Fibroblast of skin of left quadriceps (primary cell): ENCODE measurements at regions not wholly inside any gene's neighbourhood (a gene's known extent, or its start where the extent isn't known, plus 50 kb on each side); places are given as distances from the start of the nearest gene placed in this dataset.
"Not testable (repeated sequence)": the region's sequence is repeated elsewhere in the genome, so short reads cannot be mapped to it uniquely, and the experiment has no call there.

Experiments
- DNase-seq, 2 experiments: peaks; one replicate each; pipeline ENCODE4 v3.0.0-alpha.2; 2013; ENCODE audit warnings: low read depth in 2 of 2

DNA sequence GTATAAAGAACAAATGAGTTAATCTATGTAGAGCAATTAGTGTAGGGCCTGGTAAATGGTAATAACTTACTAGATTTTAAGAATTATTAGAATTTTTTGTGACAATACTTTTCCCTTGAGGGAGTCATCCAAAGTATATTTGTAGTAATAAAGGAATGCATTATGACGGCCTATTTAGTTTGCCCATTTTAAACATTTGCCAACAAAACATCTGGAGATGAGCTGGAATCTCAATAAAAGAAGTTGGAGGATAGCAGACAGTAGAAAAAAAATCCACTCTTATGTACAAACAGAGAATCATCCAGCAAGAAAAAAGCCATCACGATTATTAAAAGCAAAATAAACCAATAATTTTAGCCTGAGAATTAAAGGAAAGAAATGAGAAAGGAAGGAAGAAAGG lies 567.3 kb upstream of the ADAMTS5 start:
- no peak for DNase-seq

GRCh38 chr21:27532076-27532475 lies 565.2 kb upstream of the ADAMTS5 start:
- peak; percentile 67 to 72 for DNase-seq

DNA sequence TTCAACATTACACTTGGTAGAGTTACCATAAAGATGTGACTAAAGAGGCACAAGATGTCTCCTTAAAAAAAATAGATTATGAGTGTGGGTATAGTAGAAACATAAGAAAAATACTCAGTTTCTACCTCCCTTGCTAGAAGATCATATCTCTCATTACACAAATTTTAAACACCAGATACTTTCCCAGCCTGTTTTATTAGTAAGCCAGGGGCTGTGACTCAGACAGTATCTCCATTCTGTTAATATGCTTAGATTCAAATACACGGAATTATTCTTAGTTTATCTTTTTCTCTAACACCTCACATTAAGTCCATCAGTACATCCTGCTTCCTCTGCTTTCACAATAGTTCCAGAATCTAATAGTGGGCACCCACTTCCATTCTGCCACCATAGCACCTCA lies 561.8 kb upstream of the ADAMTS5 start:
- no peak for DNase-seq

DNA sequence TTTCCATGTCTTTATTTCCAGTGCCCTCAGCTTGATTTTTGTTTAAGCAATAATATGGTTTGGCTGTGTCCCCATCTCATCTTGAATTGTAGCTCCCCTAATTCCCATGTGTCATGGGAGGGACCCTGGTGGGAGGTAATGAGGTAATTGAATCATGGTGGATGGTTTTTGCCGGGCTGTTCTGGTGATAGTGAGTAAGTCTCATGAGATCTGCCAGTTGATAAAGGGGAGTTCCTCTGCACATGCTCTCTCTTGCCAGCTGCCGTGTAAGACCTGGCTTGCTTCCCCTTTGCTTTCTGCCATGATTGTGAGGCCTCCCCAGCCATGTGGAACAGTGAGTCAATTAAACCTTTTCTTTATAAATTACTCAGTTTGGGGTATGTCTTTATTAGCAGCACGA lies 559.6 kb upstream of the ADAMTS5 start:
- DNase-seq = no peak

DNA sequence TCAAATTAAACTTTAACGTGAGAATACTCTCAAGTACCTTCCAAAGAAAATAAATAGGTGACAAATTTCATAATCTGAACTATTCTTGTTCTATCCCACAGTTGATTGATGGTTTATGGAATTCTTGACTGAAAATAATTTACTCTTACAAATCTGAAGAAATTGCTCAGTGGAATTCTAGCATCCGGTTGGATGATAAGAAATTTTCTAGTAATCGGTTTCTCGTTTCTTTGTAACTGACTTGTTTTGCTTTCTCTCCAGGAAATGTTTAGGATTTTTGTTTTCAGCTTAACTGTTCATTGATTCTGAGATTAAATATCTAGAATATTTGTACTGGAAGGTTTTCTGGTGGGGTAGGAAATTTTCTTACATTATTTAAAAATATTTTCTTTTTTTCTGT lies 558.9 kb upstream of the ADAMTS5 start:
- no peak for DNase-seq

- peak; percentile 92 for DNase-seq
These were observed 552.5 kb upstream of the ADAMTS5 start for GRCh38 chr21:27519361-27519760.

DNA sequence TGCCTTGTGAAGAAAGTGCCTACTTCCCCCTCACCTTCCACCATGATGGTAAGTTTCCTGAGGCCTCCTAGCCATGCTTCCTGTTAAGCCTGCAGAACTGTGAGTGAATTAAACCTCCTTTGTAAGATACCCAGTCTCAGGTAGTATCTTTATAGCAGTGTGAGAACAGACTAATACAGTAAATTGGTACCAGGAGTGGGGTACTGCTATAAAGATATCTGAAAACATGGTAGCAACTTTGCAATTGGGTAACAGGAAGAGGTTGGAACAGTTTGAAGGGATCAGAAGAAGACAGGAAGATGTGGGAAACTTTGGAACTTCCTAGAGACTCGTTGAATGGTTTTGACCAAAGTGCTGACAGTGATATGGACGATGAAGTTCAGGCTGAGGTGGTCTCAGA lies 550.3 kb upstream of the ADAMTS5 start:
- not testable (repeated sequence) for DNase-seq

- DNase-seq = no peak
These were observed 548.8 kb upstream of the ADAMTS5 start for GRCh38 chr21:27515676-27516075.

DNA sequence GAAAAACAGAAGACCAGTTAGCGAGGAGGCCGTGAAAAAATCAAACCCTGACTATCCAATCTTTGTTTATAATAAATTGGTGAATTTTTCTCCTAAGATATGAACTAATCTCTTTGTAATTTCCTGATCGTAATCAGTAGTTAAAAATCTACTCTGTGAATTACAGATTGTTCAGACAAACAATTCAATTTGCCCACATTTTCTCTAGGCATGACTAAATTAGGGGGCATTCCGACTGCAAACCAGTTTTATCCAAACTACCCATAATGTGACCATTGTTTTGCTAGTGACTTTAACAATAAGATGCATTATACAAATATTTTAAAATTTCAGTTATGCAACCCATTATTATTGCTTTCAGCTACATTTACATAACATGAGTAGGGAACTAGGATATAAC lies 546.9 kb upstream of the ADAMTS5 start:
- DNase-seq = no peak

DNA sequence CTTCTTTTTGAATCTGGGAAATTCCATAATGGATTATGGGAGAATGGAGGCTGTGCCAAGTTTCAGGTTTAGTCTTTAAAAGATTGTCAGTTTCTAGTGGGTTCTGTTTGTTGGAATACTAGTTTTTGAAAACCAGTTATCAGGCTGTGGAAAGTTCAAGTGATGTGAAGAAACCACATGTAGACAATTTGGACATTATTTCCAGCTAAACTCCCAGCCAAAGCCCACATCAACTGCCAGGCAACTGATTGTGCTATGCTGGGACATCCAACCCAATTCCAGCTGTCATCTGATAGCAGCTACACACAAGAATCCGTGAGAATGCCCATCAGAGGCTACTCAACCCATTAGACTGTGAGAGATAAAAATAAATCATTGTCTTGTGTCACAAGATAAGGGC lies 546.1 kb upstream of the ADAMTS5 start:
- DNase-seq = no peak

GRCh38 chr21:27511233-27511632 lies 544.3 kb upstream of the ADAMTS5 start:
- no peak for DNase-seq

DNA sequence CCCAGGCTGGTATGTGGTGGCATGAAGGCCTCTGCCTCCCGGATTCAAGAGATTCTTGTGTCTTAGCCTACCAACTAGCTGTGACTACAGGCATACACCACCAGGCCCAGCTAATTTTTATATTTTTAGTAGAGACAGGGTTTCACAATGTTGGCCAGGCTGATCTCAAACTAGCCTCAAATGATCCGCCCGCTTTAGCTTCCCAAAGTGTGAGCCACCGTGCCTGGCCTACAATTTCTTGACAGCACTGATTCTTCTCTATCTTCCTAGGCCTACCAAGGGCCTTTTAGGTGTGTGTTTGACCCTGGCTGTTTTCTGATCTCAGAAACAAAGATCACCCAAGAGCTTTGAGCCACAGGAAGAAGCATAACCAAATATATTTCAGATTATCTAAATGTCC lies 540.8 kb upstream of the ADAMTS5 start:
- DNase-seq = no peak

- DNase-seq = peak; percentile 94
These were observed 538.6 kb upstream of the ADAMTS5 start for GRCh38 chr21:27505516-27505915.

GRCh38 chr21:27502801-27503200 lies 535.9 kb upstream of the ADAMTS5 start:
- no peak for DNase-seq

- no peak for DNase-seq
These were observed 531.1 kb upstream of the ADAMTS5 start for GRCh38 chr21:27498025-27498424.

DNA sequence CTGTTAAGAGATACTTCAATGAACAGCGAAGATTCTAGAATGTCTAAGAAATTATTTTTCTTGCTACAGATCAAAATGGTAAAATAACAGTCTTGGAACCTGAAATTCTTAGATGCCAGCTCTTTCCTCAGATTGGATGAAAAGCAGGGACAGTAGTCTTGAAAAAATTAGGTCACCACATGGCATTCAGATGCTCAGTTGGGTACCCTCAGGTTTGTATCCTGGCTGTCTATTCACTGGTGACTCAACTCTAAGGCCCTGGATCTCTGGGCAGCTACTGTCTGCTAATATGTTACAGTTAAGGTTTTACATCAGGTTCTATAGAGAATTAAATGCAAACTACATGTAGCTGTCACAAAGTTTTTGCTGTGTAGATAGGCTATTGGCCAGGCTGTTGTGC lies 528.9 kb upstream of the ADAMTS5 start:
- DNase-seq = no peak

DNA sequence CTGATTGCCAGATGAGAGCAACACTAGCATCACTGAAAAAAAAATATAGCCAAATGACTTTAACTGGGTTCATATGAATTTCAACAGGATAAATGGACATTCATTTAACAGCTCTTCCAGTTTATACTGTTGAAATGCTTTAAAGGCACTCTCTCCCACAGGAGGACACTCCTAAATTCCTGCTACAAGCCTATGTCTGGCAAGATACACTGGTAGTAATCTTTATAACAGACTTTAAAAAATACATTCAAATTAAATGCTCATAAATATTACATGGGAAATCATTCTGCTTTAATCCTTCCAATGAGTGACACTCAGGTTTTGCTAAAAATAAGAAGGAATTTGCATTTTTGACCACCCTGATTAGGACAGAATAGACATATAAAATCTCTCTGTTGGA lies 526.7 kb upstream of the ADAMTS5 start:
- DNase-seq = no peak

DNA sequence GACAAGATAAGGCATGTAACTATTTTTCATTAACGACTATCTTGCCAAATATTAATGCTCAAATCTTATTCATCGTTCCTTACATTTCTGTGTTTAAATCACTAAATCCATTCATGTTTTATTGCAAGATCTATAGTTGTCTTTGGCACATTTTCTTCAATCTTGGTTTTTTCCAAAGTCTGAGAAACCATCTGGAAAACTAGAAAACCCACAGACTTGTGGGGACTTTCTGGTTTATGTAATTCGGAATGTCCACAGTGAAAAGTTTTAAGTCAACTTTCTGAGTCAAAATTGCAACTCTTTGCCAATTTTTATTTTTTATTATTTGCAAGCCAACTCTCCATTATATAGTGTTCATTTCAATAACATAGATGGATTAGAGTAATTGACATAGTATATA lies 520.8 kb upstream of the ADAMTS5 start:
- no peak for DNase-seq

DNA sequence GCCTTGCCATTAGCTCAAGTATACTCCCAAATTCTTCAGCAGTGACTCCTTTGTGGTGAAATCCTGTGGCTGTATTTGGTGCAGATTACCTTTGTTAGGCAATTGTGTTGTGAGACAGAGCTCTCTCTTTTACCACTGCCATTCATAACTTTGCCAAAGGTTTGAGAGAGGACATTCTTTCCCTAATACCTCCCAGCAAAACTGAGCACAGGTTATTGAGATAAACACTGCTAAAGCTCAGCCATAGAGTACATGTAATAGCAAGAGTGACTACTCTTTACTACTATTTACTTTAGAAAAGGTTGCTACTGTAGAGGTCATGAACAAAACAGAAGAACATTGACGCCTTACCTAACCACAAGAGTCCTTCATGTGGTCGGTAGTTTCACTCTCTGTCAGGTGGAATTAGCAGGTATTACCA lies 514.0 kb upstream of the ADAMTS5 start:
- DNase-seq = peak; percentile 50 to 58

DNA sequence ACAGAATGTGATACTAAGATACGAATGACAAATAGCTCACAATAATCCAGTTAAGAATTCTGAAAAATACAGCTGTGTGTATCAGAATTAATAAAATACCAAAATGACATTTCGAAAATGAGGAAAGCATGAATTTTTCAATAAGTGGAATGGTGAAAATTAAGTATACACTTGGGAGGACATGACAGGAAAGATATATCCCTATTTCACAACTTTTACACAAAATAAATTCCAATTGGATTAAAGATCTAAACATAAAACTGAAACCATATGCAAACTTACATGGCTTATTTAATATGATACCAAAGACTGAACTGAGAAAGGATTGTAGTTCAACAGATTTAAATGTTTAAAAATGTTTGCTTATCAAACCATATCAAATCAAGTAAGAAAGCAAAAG lies 510.4 kb upstream of the ADAMTS5 start:
- peak; percentile 73 to 77 for DNase-seq

DNA sequence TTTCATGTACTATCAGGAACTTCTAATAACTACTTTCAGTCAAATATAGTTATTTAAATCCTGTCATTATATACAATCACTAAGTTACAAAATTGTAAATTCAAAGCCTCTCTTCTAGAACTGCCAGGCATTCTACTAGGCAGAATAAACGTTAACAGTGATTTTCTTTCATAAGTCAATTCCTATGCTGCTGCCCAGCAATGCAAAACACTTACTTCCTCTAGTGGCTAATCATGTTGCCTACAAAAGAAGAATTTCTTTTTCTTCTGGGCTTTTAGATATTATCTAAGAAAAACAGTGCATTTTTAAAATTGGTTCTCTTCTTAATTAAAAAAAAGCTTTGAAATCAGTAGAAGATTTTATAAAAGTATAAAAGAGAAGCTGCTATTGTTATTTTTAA lies 509.8 kb upstream of the ADAMTS5 start:
- DNase-seq = peak; percentile 32 to 40

DNA sequence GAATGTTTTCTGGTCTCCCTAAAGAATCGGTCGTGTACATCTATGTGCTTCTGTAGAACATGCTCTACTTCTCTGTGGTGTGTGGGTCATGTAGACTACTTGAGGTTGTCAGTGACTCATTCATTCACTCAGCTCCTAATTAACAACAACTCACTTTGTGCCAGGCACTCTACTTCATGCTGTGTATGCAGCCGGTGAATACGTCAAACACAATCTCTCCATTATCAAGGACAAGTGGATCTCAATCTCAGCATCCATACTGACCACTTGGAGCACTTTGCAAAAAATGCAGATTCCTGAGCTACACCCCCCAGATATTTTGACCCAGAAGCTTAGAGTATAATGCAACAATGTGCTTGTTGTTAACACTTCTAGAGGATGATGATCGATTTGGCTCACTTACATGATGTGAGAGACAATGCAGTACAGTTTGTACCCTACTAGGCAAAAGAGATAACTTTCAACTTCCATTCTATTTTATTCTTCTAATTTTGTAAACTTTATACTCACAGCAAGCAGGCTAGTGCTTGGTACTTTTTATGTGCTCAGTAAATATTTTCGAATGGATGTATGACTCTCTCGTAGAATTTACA lies 508.6 kb upstream of the ADAMTS5 start:
- no peak for DNase-seq

GRCh38 chr21:27467366-27467765 lies 500.5 kb upstream of the ADAMTS5 start:
- DNase-seq = no peak

DNA sequence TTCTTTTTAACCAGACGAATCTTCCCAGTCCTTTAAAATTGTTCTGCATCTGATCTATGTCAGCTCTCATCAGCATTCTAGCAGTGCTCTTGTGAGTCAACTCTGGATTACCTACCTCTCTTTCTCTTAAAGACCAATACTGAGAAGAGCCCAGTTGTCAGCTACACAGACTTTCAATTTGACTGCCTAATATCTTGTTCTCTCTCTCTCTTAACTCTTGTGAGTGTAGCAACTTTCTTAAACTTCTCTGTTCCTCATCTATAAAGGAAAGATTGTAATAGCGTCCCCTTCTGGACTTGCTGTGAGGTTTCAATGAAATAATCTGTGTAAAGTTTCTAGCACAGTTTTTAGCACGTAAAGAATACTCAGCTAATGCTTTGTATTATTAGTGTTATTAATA lies 499.3 kb upstream of the ADAMTS5 start:
- no peak for DNase-seq
